ENCODE measurements at regions not wholly inside any gene's neighbourhood (a gene's known extent, or its start where the extent isn't known, plus 50 kb on each side); places are given as distances from the start of the nearest gene placed in this dataset.

DNA sequence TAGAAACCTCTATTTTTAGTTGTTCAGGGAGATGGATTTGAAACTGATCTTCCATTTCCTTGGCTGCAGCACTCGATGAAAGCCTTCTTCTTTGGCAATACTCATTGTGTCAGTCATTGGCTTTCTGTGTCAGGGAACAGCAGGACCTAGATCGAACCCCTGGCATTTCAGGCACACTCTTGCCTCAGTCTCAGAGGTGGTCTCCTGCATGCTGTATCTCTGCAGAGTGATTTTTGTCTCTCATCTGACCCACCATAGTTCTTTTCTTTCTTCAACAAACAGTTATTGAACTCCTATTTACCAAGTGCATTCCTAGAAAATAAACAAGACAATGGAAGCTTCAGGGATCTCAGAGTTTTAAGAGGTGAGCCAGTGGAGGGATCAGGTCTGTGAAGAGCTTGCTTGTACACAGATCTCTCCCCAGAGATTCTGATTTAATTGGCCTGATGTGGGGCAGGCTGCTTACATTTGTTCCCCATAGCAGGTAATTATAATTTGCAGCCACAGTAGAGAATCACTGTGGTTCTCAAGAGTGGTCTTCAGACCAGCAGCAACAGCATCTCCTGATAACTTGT, 473.1 kb upstream of the TCF4 start:
- no peak overlapping the region for H3K4me3 ChIP-seq
- DNase-seq (ENCODE audit: low spot score) = no peak
- TF ChIP-seq, protein P1, sequence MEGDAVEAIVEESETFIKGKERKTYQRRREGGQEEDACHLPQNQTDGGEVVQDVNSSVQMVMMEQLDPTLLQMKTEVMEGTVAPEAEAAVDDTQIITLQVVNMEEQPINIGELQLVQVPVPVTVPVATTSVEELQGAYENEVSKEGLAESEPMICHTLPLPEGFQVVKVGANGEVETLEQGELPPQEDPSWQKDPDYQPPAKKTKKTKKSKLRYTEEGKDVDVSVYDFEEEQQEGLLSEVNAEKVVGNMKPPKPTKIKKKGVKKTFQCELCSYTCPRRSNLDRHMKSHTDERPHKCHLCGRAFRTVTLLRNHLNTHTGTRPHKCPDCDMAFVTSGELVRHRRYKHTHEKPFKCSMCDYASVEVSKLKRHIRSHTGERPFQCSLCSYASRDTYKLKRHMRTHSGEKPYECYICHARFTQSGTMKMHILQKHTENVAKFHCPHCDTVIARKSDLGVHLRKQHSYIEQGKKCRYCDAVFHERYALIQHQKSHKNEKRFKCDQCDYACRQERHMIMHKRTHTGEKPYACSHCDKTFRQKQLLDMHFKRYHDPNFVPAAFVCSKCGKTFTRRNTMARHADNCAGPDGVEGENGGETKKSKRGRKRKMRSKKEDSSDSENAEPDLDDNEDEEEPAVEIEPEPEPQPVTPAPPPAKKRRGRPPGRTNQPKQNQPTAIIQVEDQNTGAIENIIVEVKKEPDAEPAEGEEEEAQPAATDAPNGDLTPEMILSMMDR (IDR thresholded peaks at IDR 0.05) = no peak
- H3K27ac ChIP-seq = no peak overlapping the region

DNA sequence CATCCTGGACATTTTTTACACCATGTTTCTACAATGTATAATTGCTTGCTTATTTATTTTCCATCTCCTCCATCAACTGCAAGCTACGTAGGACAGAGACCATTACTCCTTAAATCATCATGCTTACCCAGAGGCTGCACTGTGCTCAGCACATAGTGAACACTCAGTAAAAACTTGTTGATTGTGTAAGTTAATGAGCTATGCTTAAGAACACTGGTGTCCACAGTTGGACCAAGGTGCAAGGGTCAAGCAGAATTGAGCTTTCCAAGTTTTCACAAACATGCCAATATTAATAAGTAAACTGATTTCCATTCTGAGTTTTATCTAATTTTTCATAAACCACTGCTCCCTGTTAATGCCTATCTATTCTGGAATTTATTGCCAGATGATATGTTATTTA, 464.2 kb upstream of the TCF4 start:
- no peak for DNase-seq (ENCODE audit: low spot score)
- TF ChIP-seq, protein P1 (IDR thresholded peaks at IDR 0.05) = no peak
- Histone ChIP-seq H3K4me3 (no peak overlapping the region), H3K27ac (no peak overlapping the region)

DNA sequence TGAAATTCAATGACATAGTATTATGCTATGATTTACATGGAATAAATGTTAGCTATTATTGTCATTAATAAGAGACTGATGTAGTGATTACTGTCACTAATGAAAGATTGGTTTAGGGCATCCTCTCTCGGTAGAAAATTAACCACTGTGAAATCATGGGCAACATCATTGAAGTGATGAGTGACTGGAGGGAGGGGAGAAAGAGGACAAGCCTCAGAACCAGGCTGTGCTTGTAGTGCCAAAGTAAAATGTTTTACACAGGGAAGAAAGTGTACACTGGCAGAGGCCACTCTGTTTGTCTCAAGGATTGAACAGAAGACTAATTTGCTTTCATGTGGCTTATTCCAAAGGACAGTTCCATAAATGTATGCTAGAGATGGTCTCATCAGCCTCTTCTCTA, 456.2 kb upstream of the TCF4 start:
- no peak overlapping the region for H3K4me3 ChIP-seq

DNA sequence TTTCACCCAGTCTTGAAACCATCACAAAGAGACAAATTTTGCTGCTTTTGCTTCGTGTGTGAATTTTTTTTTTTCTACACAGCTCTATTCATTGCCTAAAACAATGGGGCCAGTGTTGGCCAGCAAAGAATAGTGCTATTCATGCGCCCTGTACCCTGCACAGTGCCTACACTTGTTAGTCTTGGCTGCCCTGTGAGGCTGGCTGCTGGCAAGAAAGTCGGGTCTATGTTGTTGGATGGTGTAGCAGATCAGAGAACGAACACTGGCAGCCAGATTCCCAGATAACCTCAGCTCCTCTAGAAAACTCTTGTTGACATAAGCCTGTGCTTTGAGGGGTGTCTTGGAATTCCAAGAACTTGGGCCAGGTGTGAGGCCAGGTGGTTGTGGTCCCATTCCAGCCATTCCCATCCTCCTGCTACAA, 455.7 kb upstream of the TCF4 start:
- TF ChIP-seq, protein P1 (IDR thresholded peaks at IDR 0.05) = no peak
- no peak overlapping the region for H3K4me3 ChIP-seq
- no peak for DNase-seq (ENCODE audit: low spot score)
- H3K27ac ChIP-seq = no peak overlapping the region

More for the DNA sequence above, 456.2 kb upstream of the TCF4 start:
- no peak for DNase-seq (ENCODE audit: low spot score)
- TF ChIP-seq, protein P1 (IDR thresholded peaks at IDR 0.05) = no peak
- H3K27ac ChIP-seq = no peak overlapping the region

DNA sequence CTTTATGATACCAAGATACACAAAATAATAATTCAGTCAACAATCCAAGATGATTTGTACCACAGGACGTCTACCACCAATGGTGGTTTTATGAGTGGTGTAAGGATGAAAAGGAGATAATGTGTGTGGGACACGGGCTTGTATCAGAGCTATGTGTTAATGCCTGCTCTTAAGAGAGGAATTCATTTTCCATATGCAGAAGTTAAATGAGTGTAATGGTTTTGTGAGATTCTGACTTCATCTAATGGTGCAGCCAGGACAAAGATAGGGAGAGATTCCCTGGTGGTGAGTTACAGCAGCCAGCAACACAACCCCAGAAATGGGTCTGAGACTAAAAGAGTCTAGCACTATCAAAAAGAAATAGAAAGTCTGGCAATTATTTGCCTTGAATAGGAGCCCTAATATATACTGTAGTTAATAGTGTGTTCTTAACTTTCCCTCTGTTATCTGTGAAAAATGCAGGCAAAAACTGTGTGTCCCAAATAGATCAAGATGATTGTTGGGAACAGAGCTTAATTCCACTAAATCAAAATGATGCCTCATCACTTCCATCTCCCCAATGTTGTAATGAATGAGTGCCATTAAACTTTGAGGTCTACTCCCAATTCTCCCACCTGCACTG, 455.0 kb upstream of the TCF4 start:
- DNase-seq (ENCODE audit: low spot score) = no peak
- Histone ChIP-seq H3K4me3 (no peak overlapping the region), H3K27ac (no peak overlapping the region)
- TF ChIP-seq, protein P1 (IDR thresholded peaks at IDR 0.05) = no peak

DNA sequence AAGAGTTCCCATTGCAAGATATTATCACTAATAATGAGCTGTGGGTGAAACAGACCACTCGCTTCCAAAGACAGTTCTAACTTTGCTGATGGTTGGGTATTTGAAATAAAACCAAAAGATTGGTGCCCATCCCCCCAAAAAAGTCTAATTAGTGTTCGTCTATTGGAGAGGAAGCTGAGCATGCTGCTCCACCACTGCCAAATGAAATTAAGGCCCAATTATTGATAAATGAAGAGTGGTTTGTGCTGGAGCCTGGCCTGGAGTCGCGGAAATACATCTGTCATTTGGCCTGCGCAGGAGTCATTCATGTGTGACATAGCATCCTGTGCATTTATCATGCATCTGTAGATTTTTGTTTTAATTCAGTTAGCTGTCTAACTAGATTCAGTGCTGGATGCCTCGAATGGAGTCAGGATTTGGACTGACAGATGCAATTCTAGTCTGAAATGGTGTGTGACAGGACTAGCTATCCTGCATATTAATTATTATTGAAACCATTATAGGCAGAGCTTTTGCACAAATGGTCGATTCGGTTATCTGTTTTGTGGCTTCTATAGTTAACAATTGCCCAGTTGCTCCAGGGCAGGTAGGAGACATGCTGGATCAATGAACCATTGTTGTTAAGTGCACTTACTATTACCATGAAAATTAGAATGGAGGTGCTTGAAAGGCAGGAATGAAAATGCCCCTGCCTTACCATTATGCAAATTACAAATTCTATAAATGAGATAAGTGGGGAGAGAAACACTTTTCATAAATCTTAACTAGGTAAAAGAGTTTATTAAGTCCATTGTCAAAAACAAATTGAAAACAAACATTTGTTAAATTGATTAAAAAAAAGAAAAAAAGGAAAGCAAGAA, 450.4 kb upstream of the TCF4 start:
- H3K27ac ChIP-seq = no peak overlapping the region
- TF ChIP-seq, protein P1 (IDR thresholded peaks at IDR 0.05) = no peak
- DNase-seq (ENCODE audit: low spot score) = no peak
- H3K4me3 ChIP-seq = no peak overlapping the region
